ENCODE measurements at regions not wholly inside any gene's neighbourhood (a gene's known extent, or its start where the extent isn't known, plus 50 kb on each side); places are given as distances from the start of the nearest gene placed in this dataset.

- Mint-ChIP-seq H3K4me3 (no peak overlapping the region), H3K9me3 (no peaks in the 10 kb centered on the region), H3K27ac (no peak overlapping the region), H3K27me3 (ENCODE audit: low read depth) (no peaks in the 10 kb centered on the region), H3K36me3 (ENCODE audit: low read depth) (no peaks in the 10 kb centered on the region), H3K4me1 (ENCODE audit: low read depth) (no peaks in the 10 kb centered on the region)
Observed at GRCh38 chr18:41517142-41517541, 437.9 kb upstream of the PIK3C3 start.

GRCh38 chr18:41513438-41513837, 441.6 kb upstream of the PIK3C3 start:
- Mint-ChIP-seq H3K36me3 (ENCODE audit: low read depth) (no peaks in the 10 kb centered on the region), H3K9me3 (no peaks in the 10 kb centered on the region), H3K27me3 (ENCODE audit: low read depth) (no peaks in the 10 kb centered on the region), H3K27ac (no peak overlapping the region), H3K4me1 (ENCODE audit: low read depth) (no peaks in the 10 kb centered on the region), H3K4me3 (no peak overlapping the region)

- Mint-ChIP-seq H3K36me3 (ENCODE audit: low read depth) (no peaks in the 10 kb centered on the region), H3K27me3 (ENCODE audit: low read depth) (no peaks in the 10 kb centered on the region), H3K27ac (no peak overlapping the region), H3K9me3 (no peaks in the 10 kb centered on the region), H3K4me1 (ENCODE audit: low read depth) (no peaks in the 10 kb centered on the region), H3K4me3 (no peak overlapping the region)
Observed at GRCh38 chr18:41504316-41504715, 450.7 kb upstream of the PIK3C3 start.

- Mint-ChIP-seq H3K36me3 (ENCODE audit: low read depth) (no peaks in the 10 kb centered on the region), H3K4me3 (no peak overlapping the region), H3K27me3 (ENCODE audit: low read depth) (no peaks in the 10 kb centered on the region), H3K4me1 (ENCODE audit: low read depth) (no peaks in the 10 kb centered on the region), H3K9me3 (peaks cover 4% of the 10 kb centered on the region), H3K27ac (no peak overlapping the region)
Observed at GRCh38 chr18:41501848-41502247, 453.2 kb upstream of the PIK3C3 start.

GRCh38 chr18:41499345-41499744, 455.7 kb upstream of the PIK3C3 start:
- Mint-ChIP-seq H3K4me3 (no peak overlapping the region), H3K4me1 (ENCODE audit: low read depth) (no peaks in the 10 kb centered on the region), H3K36me3 (ENCODE audit: low read depth) (no peaks in the 10 kb centered on the region), H3K27me3 (ENCODE audit: low read depth) (no peaks in the 10 kb centered on the region), H3K27ac (no peak overlapping the region), H3K9me3 (peaks cover 4% of the 10 kb centered on the region)

- Mint-ChIP-seq H3K27me3 (ENCODE audit: low read depth) (no peaks in the 10 kb centered on the region), H3K36me3 (ENCODE audit: low read depth) (no peaks in the 10 kb centered on the region), H3K4me1 (ENCODE audit: low read depth) (no peaks in the 10 kb centered on the region), H3K4me3 (no peak overlapping the region), H3K27ac (no peak overlapping the region), H3K9me3 (peaks cover 5% of the 10 kb centered on the region)
Observed at GRCh38 chr18:41490861-41491260, 464.2 kb upstream of the PIK3C3 start.

GRCh38 chr18:41486575-41486974, 468.5 kb upstream of the PIK3C3 start:
- H3K36me3 Mint-ChIP-seq (ENCODE audit: low read depth) = no peaks in the 10 kb centered on the region
- no peak overlapping the region for H3K4me3 Mint-ChIP-seq
- no peak overlapping the region for H3K27ac Mint-ChIP-seq
- peaks cover 9% of the 10 kb centered on the region for H3K9me3 Mint-ChIP-seq
- H3K4me1 Mint-ChIP-seq (ENCODE audit: low read depth) = no peaks in the 10 kb centered on the region
- no peaks in the 10 kb centered on the region for H3K27me3 Mint-ChIP-seq (ENCODE audit: low read depth)

- Mint-ChIP-seq H3K4me3 (no peak overlapping the region), H3K27me3 (ENCODE audit: low read depth) (no peaks in the 10 kb centered on the region), H3K4me1 (ENCODE audit: low read depth) (no peaks in the 10 kb centered on the region), H3K36me3 (ENCODE audit: low read depth) (no peaks in the 10 kb centered on the region), H3K27ac (no peak overlapping the region), H3K9me3 (peaks cover 5% of the 10 kb centered on the region)
Observed at GRCh38 chr18:41484069-41484468, 471.0 kb upstream of the PIK3C3 start.

GRCh38 chr18:41482501-41482900, 472.5 kb upstream of the PIK3C3 start:
- no peaks in the 10 kb centered on the region for H3K36me3 Mint-ChIP-seq (ENCODE audit: low read depth)
- no peaks in the 10 kb centered on the region for H3K27me3 Mint-ChIP-seq (ENCODE audit: low read depth)
- no peak overlapping the region for H3K27ac Mint-ChIP-seq
- H3K4me3 Mint-ChIP-seq = no peak overlapping the region
- H3K4me1 Mint-ChIP-seq (ENCODE audit: low read depth) = no peaks in the 10 kb centered on the region
- peaks cover 5% of the 10 kb centered on the region for H3K9me3 Mint-ChIP-seq

GRCh38 chr18:41466436-41467160, 488.4 kb upstream of the PIK3C3 start:
- Mint-ChIP-seq H3K4me1 (ENCODE audit: low read depth) (no peaks in the 10 kb centered on the region), H3K27ac (no peak overlapping the region), H3K9me3 (no peaks in the 10 kb centered on the region), H3K27me3 (ENCODE audit: low read depth) (no peaks in the 10 kb centered on the region), H3K36me3 (ENCODE audit: low read depth) (no peaks in the 10 kb centered on the region), H3K4me3 (no peak overlapping the region)

- Mint-ChIP-seq H3K27ac (no peak overlapping the region), H3K36me3 (ENCODE audit: low read depth) (no peaks in the 10 kb centered on the region), H3K9me3 (no peaks in the 10 kb centered on the region), H3K27me3 (ENCODE audit: low read depth) (no peaks in the 10 kb centered on the region), H3K4me3 (no peak overlapping the region), H3K4me1 (ENCODE audit: low read depth) (no peaks in the 10 kb centered on the region)
Observed at GRCh38 chr18:41465386-41465785, 489.6 kb upstream of the PIK3C3 start.

- H3K4me3 Mint-ChIP-seq = no peak overlapping the region
- no peaks in the 10 kb centered on the region for H3K9me3 Mint-ChIP-seq
- H3K27me3 Mint-ChIP-seq (ENCODE audit: low read depth) = no peaks in the 10 kb centered on the region
- no peaks in the 10 kb centered on the region for H3K4me1 Mint-ChIP-seq (ENCODE audit: low read depth)
- no peaks in the 10 kb centered on the region for H3K36me3 Mint-ChIP-seq (ENCODE audit: low read depth)
- no peak overlapping the region for H3K27ac Mint-ChIP-seq
Observed at GRCh38 chr18:41464278-41464677, 490.8 kb upstream of the PIK3C3 start.

GRCh38 chr18:41462946-41463345, 492.1 kb upstream of the PIK3C3 start:
- no peaks in the 10 kb centered on the region for H3K36me3 Mint-ChIP-seq (ENCODE audit: low read depth)

GRCh38 chr18:41461114-41461513, 493.9 kb upstream of the PIK3C3 start:
- H3K27me3 Mint-ChIP-seq (ENCODE audit: low read depth) = no peaks in the 10 kb centered on the region
- no peaks in the 10 kb centered on the region for H3K4me1 Mint-ChIP-seq (ENCODE audit: low read depth)
- no peaks in the 10 kb centered on the region for H3K9me3 Mint-ChIP-seq
- H3K36me3 Mint-ChIP-seq (ENCODE audit: low read depth) = no peaks in the 10 kb centered on the region
- H3K27ac Mint-ChIP-seq = no peak overlapping the region
- H3K4me3 Mint-ChIP-seq = no peak overlapping the region

More at GRCh38 chr18:41462946-41463345, 492.1 kb upstream of the PIK3C3 start:
- Mint-ChIP-seq H3K27ac (no peak overlapping the region), H3K4me1 (ENCODE audit: low read depth) (no peaks in the 10 kb centered on the region), H3K27me3 (ENCODE audit: low read depth) (no peaks in the 10 kb centered on the region), H3K4me3 (no peak overlapping the region), H3K9me3 (no peaks in the 10 kb centered on the region)

GRCh38 chr18:41459656-41460055, 495.4 kb upstream of the PIK3C3 start:
- Mint-ChIP-seq H3K4me3 (no peak overlapping the region), H3K9me3 (no peaks in the 10 kb centered on the region), H3K4me1 (ENCODE audit: low read depth) (no peaks in the 10 kb centered on the region), H3K36me3 (ENCODE audit: low read depth) (no peaks in the 10 kb centered on the region), H3K27me3 (ENCODE audit: low read depth) (no peaks in the 10 kb centered on the region), H3K27ac (no peak overlapping the region)

GRCh38 chr18:41458376-41458775, 496.7 kb upstream of the PIK3C3 start:
- no peak overlapping the region for H3K4me3 Mint-ChIP-seq
- H3K27ac Mint-ChIP-seq = no peak overlapping the region
- no peaks in the 10 kb centered on the region for H3K27me3 Mint-ChIP-seq (ENCODE audit: low read depth)
- no peaks in the 10 kb centered on the region for H3K9me3 Mint-ChIP-seq
- no peaks in the 10 kb centered on the region for H3K36me3 Mint-ChIP-seq (ENCODE audit: low read depth)
- no peaks in the 10 kb centered on the region for H3K4me1 Mint-ChIP-seq (ENCODE audit: low read depth)

All from T-helper 1 cell treated with Interleukin-12 subunit alpha and Interleukin-12 subunit beta and Interleukin-4 antibody, amounts not matched to agents 30 μg/mL and 1 μg/mL, for 36 hours (primary cell).